Stomach (tissue), 4 donors: ENCODE measurements at regions not wholly inside any gene's neighbourhood (a gene's known extent, or its start where the extent isn't known, plus 50 kb on each side); places are given as distances from the start of the nearest gene placed in this dataset.

Experiments
- POLR2A ChIP-seq, 4 donors: fragments of 450-650 bp; IDR thresholded peaks; one replicate each; pipeline ENCODE4 v1.6.1; 2016; ENCODE audit warnings: antibody characterized with exemption in 4 of 4, control low read depth in 2 of 4, mild to moderate bottlenecking in 1 of 4, moderate library complexity in 1 of 4
- TF ChIP-seq, protein P1 (sequence below), 7 experiments: fragments of 450-650 bp in 4 of 7; fragments of 200-600 bp in 3 of 7; sonication (generic) in 3 of 7; IDR thresholded peaks; one replicate each; pipeline ENCODE4 v1.5.1; 2016 to 2019; ENCODE audit warnings: antibody characterized with exemption in 7 of 7, control low read depth in 2 of 7, mild to moderate bottlenecking in 1 of 7

DNA sequence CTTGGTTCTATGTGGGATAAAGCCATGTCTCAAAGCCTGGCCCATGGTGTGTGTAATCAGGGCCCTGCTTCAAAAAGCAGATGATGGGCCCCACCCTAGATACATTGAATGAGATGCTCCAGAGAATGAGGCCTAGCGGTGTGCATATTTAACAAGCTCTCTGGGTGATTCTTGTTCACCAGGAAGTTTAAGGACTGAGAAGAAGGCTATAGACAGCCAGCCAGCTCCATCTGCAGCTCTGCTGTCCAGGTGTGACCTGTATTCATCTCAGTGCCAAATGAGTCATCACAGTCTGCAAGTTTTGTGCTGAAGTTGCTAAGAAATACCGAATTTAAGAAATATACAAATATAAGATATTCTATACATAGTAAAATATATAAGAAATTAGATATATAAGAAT lies 182.0 kb upstream of the RUNX1 start:
- TF ChIP-seq, protein P1, sequence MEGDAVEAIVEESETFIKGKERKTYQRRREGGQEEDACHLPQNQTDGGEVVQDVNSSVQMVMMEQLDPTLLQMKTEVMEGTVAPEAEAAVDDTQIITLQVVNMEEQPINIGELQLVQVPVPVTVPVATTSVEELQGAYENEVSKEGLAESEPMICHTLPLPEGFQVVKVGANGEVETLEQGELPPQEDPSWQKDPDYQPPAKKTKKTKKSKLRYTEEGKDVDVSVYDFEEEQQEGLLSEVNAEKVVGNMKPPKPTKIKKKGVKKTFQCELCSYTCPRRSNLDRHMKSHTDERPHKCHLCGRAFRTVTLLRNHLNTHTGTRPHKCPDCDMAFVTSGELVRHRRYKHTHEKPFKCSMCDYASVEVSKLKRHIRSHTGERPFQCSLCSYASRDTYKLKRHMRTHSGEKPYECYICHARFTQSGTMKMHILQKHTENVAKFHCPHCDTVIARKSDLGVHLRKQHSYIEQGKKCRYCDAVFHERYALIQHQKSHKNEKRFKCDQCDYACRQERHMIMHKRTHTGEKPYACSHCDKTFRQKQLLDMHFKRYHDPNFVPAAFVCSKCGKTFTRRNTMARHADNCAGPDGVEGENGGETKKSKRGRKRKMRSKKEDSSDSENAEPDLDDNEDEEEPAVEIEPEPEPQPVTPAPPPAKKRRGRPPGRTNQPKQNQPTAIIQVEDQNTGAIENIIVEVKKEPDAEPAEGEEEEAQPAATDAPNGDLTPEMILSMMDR (IDR thresholded peaks at IDR 0.05), result no peak
- TF ChIP-seq POLR2A (IDR thresholded peaks at IDR 0.05), result no peak
